HEK293 (cell line): ENCODE measurements at regions not wholly inside any gene's neighbourhood (a gene's known extent, or its start where the extent isn't known, plus 50 kb on each side); places are given as distances from the start of the nearest gene placed in this dataset.

Experiments
- CTCF ChIA-PET: fragments of 350-600 bp; formaldehyde crosslinking; extraction: SDS; loops from one replicate; lab custom pipeline; 2021; ENCODE audit warnings: antibody characterized with exemption; lab: Yijun Ruan, JAX
- POLR2A ChIA-PET: fragments of 300-600 bp; formaldehyde crosslinking; extraction: SDS; loops from one replicate; lab custom pipeline; 2020; ENCODE audit warnings: antibody characterized with exemption, inconsistent platforms; lab: Yijun Ruan, JAX
- H3K27ac ChIP-seq: fragments of 200-500 bp; sonication (Bioruptor generic); 2 replicates; pipeline ENCODE4 v1.5.1; 2014; ENCODE audit warnings: low read depth, low read length, control low read depth, inconsistent platforms; ENCODE audit errors: extremely low read depth
- H3K36me3 ChIP-seq, 2 experiments: fragments of 200-500 bp in 1 of 2; sonication (Bioruptor generic) in 1 of 2; 1 replicate in 1 of 2; 2 replicates in 1 of 2; pipeline ENCODE4 v1.5.1; 2014 to 2017; ENCODE audit warnings: inconsistent platforms in 2 of 2, low read length in 2 of 2; ENCODE audit not compliant: control insufficient read depth in 2 of 2, insufficient read depth in 1 of 2
- H3K4me1 ChIP-seq: fragments of 200-500 bp; sonication (Bioruptor generic); 2 replicates; pipeline ENCODE4 v1.5.1; 2014; ENCODE audit warnings: mild to moderate bottlenecking, low read length, inconsistent platforms; ENCODE audit not compliant: control insufficient read depth, insufficient read depth
- H3K4me3 ChIP-seq: 2 replicates; pipeline ENCODE4 v1.5.1; 2011; ENCODE audit warnings: low read depth, mild to moderate bottlenecking, control low read depth, low read length, moderate library complexity
- H3K9me3 ChIP-seq: fragments of 200-500 bp; sonication (Bioruptor generic); 2 replicates; pipeline ENCODE4 v1.5.1; 2014; ENCODE audit warnings: low read depth, low read length, inconsistent platforms; ENCODE audit not compliant: control insufficient read depth, insufficient read depth
- BCL11A ChIP-seq: fragments of 450-650 bp; formaldehyde crosslinking; IDR thresholded peaks from 2 replicates; pipeline ENCODE4 v1.5.1; 2016; ENCODE audit warnings: low read depth, missing biosample characterization, missing genetic modification characterization
- GFI1B ChIP-seq: fragments of 450-650 bp; formaldehyde crosslinking; IDR thresholded peaks from 2 replicates; pipeline ENCODE4 v1.5.1; 2016; ENCODE audit warnings: missing biosample characterization, missing genetic modification characterization
- GLI2 ChIP-seq: fragments of 450-650 bp; formaldehyde crosslinking; IDR thresholded peaks from 2 replicates; pipeline ENCODE4; 2017; ENCODE audit warnings: missing biosample characterization, missing genetic modification characterization, low read depth, borderline replicate concordance
- KLF16 ChIP-seq: fragments of 450-650 bp; formaldehyde crosslinking; IDR thresholded peaks from 2 replicates; pipeline ENCODE4 v1.5.1; 2017; ENCODE audit warnings: missing biosample characterization, missing genetic modification characterization
- MEIS1 ChIP-seq: sonication (generic); formaldehyde crosslinking; IDR thresholded peaks from 2 replicates; pipeline ENCODE4 v1.8.1; 2022; ENCODE audit warnings: missing genetic modification reagents, mild to moderate bottlenecking, borderline replicate concordance
- PRDM2 ChIP-seq: fragments of 450-650 bp; formaldehyde crosslinking; IDR thresholded peaks from 2 replicates; pipeline ENCODE4 v1.5.1; 2016; ENCODE audit warnings: missing biosample characterization, missing genetic modification characterization, borderline replicate concordance
- PRDM4 ChIP-seq: fragments of 450-650 bp; formaldehyde crosslinking; IDR thresholded peaks from 2 replicates; pipeline ENCODE4 v1.5.1; 2017; ENCODE audit warnings: missing biosample characterization, missing genetic modification characterization
- SCRT1 ChIP-seq: fragments of 450-650 bp; formaldehyde crosslinking; IDR thresholded peaks from 2 replicates; pipeline ENCODE4 v1.5.1; 2016; ENCODE audit warnings: missing biosample characterization, missing genetic modification characterization, borderline replicate concordance
- TRIM28 ChIP-seq: IDR thresholded peaks from 2 replicates; pipeline ENCODE4 v1.6.1; 2011; ENCODE audit warnings: low read length, control low read depth, borderline replicate concordance
- ZNF292 ChIP-seq: fragments of 450-650 bp; formaldehyde crosslinking; IDR thresholded peaks from 2 replicates; pipeline ENCODE4 v1.5.1; 2016; ENCODE audit warnings: low read depth, missing biosample characterization, missing genetic modification characterization, borderline replicate concordance
- ZNF404 ChIP-seq: fragments of 450-650 bp; formaldehyde crosslinking; IDR thresholded peaks from 2 replicates; pipeline ENCODE4 v1.5.1; 2017; ENCODE audit warnings: missing biosample characterization, missing genetic modification characterization
- ZNF529 ChIP-seq: fragments of 450-650 bp; formaldehyde crosslinking; IDR thresholded peaks from 2 replicates; pipeline ENCODE4 v1.5.1; 2017; ENCODE audit warnings: missing genetic modification characterization, missing biosample characterization; ENCODE audit not compliant: insufficient replicate concordance
- ZNF768 ChIP-seq: fragments of 450-650 bp; formaldehyde crosslinking; IDR thresholded peaks from 2 replicates; pipeline ENCODE4 v1.5.1; 2018; ENCODE audit warnings: missing biosample characterization, mild to moderate bottlenecking, missing genetic modification characterization
- ZNF791 ChIP-seq: fragments of 450-650 bp; formaldehyde crosslinking; IDR thresholded peaks from 2 replicates; pipeline ENCODE4 v1.5.1; 2016; ENCODE audit warnings: missing biosample characterization, missing genetic modification characterization
- TF ChIP-seq, protein P1 (sequence below): fragments of 450-650 bp; formaldehyde crosslinking; IDR thresholded peaks from 2 replicates; pipeline ENCODE4 v1.5.1; 2016; ENCODE audit warnings: missing biosample characterization, missing genetic modification characterization, borderline replicate concordance
- TF ChIP-seq, protein P2 (sequence below): fragments of 450-650 bp; IDR thresholded peaks from 2 replicates; pipeline ENCODE4 v1.5.1; 2018; ENCODE audit warnings: missing biosample characterization, mild to moderate bottlenecking, missing genetic modification characterization

DNA sequence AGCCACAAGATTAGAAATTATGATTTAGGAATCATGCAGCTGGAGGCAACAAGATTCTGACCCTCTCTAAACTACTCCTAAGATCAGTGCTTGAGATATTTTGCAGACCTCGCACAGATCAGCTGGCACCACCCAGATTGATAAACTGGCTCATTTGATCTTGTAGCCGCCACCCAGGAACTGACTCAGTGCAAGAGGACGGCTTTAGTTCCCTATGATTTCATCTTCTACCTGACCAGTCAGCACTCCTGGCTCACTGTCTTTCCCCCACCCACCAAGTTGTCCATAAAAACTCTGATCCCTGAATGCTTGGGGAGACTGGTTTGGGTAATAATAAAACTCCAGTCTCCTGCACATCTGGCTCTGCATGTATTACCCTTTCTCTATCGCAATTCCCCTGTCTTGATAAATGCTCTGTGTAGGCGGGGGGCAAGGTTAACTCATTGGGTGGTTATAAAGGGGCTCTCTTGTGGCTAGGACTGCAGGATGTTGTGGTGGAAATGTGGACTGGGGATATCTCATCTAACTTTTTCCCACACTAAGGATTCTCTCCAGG is 96.1 kb downstream of the ARL6IP6 start (continued):
- TF ChIP-seq PRDM4 (tag by site-specific recombination) (no peak), ZNF529 (tag by site-specific recombination) (no peak), ZNF292 (tag by site-specific recombination) (no peak)

- CTCF ChIA-PET, result no interaction called here
- Histone ChIP-seq H3K4me3 (no peak overlapping the region), H3K27ac (no peak overlapping the region), H3K4me1 (no peaks in the 10 kb centered on the region), H3K36me3 (no peaks in the 10 kb centered on the region), H3K9me3 (no peaks in the 10 kb centered on the region)
- TF ChIP-seq, protein P1, sequence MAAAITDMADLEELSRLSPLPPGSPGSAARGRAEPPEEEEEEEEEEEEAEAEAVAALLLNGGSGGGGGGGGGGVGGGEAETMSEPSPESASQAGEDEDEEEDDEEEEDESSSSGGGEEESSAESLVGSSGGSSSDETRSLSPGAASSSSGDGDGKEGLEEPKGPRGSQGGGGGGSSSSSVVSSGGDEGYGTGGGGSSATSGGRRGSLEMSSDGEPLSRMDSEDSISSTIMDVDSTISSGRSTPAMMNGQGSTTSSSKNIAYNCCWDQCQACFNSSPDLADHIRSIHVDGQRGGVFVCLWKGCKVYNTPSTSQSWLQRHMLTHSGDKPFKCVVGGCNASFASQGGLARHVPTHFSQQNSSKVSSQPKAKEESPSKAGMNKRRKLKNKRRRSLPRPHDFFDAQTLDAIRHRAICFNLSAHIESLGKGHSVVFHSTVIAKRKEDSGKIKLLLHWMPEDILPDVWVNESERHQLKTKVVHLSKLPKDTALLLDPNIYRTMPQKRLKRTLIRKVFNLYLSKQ (tag by site-specific recombination), result no peak
- TF ChIP-seq GFI1B (tag by site-specific recombination) (no peak), SCRT1 (tag by site-specific recombination) (no peak), GLI2 (tag by site-specific recombination) (no peak), ZNF404 (no peak), MEIS1 (CRISPR knock-in tag) (no peak), ZNF768 (tag by site-specific recombination) (no peak), PRDM4 (tag by site-specific recombination) (no peak), PRDM2 (no peak), KLF16 (tag by site-specific recombination) (no peak), ZNF791 (no peak), BCL11A (no peak), TRIM28 (no peak)
- TF ChIP-seq, protein P2, sequence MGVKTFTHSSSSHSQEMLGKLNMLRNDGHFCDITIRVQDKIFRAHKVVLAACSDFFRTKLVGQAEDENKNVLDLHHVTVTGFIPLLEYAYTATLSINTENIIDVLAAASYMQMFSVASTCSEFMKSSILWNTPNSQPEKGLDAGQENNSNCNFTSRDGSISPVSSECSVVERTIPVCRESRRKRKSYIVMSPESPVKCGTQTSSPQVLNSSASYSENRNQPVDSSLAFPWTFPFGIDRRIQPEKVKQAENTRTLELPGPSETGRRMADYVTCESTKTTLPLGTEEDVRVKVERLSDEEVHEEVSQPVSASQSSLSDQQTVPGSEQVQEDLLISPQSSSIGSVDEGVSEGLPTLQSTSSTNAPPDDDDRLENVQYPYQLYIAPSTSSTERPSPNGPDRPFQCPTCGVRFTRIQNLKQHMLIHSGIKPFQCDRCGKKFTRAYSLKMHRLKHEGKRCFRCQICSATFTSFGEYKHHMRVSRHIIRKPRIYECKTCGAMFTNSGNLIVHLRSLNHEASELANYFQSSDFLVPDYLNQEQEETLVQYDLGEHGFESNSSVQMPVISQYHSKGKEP, result no peak
- POLR2A ChIA-PET, result no interaction called here
Measured at GRCh38 chr2:152813351-152813750, 94.9 kb downstream of the ARL6IP6 start.
